HK-2 (cell line): ENCODE measurements at regions not wholly inside any gene's neighbourhood (a gene's known extent, or its start where the extent isn't known, plus 50 kb on each side); places are given as distances from the start of the nearest gene placed in this dataset.
"Not testable (repeated sequence)": the region's sequence is repeated elsewhere in the genome, so short reads cannot be mapped to it uniquely, and the experiment has no call there.

Source experiments
- DNase-seq: peaks from one replicate; pipeline ENCODE4 v3.0.0-alpha.2; 2018; ENCODE audit not compliant: unreplicated experiment

- no peak for DNase-seq
Observed at GRCh38 chrX:65331371-65331770, 203.2 kb downstream of the LAS1L start.

- DNase-seq: no peak
Observed at GRCh38 chrX:65300104-65300809, 234.3 kb downstream of the LAS1L start.

GRCh38 chrX:65282905-65283304 is 251.7 kb downstream of the LAS1L start:
- DNase-seq: not testable (repeated sequence)

- no peak for DNase-seq
Observed at GRCh38 chrX:65273152-65273551, 261.4 kb downstream of the LAS1L start.

DNA sequence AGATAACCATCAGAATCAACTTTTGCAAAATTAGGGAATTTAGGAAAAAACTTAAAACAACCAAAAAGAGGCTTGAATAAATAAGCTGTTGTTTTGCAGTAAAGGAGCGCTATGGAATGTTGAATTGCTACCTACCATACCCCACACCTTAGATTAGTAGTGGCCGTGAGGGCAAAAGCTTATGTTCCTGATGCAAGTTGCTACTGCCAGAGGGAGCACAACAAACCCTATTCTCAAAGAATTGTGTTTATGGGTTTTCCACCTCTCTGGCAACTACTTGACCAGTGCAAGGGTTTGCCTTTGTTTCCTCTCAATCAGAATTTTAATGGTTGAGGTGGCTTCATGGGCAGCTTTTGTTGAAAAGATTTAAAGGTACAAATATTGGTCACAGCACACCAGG is 268.1 kb downstream of the LAS1L start:
- DNase-seq: no peak

DNA sequence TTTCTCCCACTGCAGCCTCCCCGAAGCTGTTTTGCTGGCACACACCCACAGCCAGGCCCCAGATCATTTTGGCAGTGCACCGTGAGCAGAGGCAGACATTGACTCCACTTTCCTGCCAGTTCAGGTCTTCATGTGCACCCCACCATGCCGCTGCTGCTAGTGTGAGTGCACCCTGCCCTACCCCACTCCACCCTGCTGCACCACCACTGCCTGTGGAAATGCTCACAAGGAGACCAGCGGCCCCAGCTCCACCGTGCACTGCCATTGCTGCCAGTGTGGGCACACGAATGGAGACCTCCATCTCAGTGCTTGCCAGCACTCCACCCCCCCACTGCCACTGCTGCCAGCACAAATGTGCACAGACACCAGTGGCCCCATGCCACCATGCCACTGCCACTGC is 277.6 kb upstream of the ZC4H2 start:
- DNase-seq: no peak

DNA sequence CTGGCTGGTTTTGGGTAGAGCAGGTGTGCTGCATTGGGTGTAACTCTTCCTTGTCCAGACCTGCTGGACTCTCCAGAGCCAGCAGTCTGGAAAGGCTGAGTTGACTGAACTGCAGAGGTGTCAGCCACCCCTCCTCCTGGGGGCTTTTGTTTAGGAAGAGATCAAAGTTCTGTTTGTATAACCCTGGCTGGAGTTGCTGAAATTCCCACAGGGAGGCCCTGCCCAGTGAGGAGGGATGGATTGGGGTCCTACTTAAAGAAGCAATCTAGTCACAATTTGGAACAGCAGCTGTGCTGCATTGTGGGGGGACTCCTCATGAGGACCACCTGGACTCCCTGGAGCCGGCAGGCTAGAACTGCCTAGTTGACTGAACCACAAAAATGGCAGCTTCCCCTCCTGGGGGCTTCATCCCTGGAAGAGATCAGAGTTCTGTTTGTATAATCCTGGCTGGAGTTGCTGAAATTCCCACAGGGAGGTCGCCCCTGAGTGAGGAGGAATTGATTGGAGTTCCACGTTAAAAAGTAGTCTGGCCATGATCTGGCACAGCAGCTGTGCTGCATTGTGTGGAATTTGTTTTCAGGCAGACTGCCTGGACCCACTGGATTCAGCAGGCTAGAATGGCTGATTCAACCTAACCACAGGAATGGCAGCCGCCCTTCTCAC is 264.9 kb upstream of the ZC4H2 start:
- DNase-seq: peak; percentile 2

- no peak for DNase-seq
Observed at GRCh38 chrX:65203545-65203944, 227.3 kb upstream of the ZC4H2 start.

- no peak for DNase-seq
Observed at GRCh38 chrX:65196758-65197360, 220.6 kb upstream of the ZC4H2 start.

- no peak for DNase-seq
Observed at GRCh38 chrX:65195621-65196020, 219.4 kb upstream of the ZC4H2 start.

DNA sequence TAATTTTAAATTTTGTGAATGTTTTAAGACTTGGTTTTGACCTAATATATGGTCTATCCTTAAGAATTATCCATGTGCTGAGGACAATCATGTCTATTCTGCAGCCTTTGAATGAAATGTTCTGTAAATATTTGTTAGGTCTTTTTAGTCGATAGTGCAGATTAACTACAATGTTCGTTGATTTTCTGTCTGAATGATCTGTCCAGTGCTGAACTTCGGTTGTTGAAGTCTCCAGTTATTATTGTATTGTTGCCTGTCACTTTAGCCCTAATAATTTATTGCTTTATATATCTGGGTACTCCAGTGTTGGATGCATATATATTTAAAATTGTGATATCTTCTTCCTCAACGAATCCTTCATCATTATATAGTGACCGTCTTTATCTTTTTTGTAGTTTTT is 218.3 kb upstream of the ZC4H2 start:
- no peak for DNase-seq

DNA sequence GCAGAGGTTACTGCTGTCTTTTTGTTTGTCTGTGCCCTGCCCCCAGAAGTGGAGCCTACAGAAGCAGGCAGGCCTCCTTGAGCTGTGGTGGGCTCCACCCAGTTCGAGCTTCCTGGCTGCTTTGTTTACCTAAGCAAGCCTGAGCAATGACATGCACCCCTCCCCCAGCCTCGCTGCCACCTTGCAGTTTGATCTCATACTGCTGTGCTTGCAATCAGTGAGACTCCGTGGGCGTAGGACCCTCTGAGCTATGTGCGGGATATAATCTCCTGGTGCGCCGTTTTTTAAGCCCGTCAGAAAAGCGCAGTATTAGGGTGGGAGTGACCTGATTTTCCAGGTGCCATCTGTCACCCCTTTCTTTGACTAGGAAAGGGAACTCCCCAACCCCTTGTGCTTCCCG is 187.1 kb upstream of the ZC4H2 start:
- DNase-seq: not testable (repeated sequence)

DNA sequence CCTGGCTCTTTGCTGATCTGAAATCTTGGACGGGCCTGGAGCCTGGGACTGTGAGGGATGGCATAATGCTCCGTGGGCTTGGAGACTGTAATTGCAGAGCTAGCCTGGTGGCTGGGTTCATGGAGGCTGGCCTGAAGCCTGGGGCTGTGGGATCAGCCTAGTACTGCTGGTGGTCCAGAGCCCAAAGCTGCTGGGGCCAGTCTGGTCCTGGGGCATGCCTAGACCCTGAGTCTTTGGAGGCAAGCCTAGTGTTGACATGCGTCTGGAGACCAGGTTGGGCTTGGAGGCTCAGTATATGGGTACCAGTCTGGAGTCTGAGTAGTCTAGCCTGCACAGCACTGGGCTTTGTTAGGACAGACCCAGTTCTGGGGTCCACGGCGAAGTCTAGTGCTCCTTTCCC is 172.0 kb upstream of the ZC4H2 start:
- no peak for DNase-seq

DNA sequence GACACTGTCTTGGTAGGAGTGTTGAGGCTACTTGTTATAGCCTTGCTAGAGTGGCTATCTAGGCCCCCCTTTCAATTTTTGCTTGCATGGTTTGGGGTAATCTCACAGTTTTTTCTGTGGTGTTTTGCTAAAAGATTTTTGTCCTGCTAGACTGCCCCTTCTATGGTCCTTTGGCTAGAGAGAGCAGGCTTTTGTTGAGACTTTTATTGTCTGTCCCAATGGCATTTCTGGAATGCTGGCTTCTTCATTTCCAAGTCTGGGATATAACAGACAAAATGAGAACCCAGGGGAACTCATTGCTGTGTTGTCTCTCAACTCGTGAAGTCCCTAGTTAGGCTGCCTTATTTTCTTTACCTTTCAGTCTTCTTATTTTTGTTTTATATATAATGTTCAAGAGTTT is 160.2 kb upstream of the ZC4H2 start:
- DNase-seq: no peak

DNA sequence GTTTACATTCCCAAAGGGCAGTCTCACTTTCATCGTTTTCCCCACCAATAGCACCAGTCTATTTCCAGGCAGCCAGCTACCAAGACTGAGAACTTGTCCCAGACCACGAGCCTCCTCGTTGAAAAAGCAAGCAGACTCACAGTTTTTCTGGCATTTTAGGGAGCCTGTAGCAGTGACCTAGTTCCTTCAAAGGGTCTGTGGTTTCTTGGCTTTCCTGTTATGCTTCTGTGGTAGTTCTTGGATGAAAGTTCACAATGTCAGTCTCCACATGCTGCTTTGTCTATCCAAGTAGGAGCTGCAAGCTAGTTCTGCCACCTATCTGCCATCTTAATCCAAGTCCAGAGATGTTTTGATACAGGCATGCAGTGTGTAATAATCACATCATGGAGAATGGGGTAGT is 151.6 kb upstream of the ZC4H2 start:
- DNase-seq: no peak

- DNase-seq: no peak
Observed at GRCh38 chrX:65098851-65099250, 122.6 kb upstream of the ZC4H2 start.

DNA sequence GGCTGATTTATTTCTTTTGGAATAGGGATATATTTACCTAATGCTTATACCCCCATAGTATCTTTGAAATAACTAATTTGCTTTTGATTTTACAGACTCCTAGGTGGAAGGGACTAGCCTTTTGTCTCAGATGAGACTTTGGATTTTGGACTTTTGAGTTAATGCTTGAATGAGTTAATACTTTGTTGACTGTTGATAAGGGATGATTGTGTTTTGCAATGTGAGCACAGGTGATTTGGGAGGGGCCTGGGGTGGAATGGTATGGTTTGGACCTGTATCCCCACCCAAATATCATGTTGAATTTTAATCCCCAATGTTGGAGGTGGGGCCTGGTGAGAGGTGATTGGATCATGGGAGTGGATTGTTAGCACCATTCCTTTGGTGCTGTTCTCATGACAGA is 117.4 kb upstream of the ZC4H2 start:
- DNase-seq: no peak

DNA sequence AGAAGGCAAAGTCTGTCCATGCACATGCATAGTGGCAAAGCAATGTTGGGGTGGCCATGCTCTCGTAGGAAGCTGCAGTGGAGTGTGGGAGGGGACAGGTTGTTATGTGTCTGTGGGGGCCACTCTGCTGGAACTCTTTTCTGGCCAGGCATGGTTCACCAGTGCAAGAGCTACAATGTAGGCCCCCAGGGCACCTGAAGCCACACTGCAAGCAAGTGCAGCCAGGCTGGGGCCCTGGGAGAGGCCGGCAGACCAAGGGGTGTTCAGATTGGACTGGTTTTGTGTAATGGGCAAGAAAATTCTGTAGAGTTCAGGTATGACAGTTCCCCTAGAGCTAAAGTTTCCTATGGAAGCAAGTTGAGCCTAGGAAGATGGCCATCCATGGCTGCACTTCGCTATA is 97.0 kb upstream of the ZC4H2 start:
- DNase-seq: no peak

DNA sequence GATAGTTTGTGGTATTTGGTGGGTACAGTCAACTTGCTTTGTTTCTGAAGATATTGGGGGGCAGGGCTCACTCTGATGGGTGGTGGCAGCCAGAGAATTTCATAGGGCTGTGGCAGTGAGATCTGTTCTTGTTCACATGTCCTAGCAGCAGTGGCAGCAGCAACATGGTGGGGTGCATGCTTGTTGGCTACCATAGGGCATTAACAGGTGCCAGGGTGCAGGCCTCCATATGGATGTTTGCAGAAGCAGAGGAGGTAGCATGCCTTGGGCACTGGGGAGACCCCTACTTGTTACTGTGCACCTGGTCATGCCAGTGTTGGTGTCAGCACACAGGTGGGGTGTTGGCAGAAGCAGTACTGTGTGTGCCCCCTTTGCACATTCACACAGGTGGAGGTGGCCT is 96.3 kb upstream of the ZC4H2 start:
- no peak for DNase-seq

DNA sequence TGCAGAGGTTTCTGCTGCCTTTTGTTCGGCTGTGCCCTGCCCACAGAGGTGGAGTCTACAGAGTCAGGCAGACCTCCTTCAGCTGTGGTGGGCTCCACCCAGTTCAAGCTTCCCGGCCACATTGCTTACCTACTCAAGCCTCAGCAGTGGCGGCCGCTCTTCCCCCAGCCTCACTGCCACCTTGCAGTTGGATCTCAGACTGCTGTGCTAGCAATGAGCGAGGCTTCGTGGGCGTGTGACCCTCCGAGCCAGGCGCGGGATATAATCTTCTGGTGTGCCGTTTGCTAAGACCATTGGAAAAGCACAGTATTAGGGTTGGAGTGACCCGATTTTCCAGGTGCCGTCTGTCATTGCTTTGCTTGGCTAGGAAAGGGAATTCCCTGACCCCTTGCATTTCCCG is 82.4 kb upstream of the ZC4H2 start:
- not testable (repeated sequence) for DNase-seq

DNA sequence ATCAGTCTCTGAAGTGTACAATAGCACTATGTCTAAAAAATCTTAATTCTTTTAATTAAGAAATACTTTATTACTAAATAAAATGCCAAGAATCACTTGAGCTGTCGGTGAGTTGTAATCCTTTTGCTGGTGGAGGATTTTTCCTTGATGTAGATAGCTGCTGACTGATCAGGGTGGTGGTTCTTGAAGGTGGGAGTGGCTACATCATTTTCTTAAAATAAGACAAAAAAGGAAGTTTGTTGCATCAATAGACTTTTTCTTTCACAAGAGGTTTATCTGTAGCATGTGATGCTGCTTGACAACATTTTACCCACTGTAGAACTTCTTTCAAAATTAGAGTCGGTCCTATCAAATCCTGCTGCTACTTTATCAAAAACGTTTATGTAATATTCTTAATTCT is 68.8 kb upstream of the ZC4H2 start:
- DNase-seq: no peak

DNA sequence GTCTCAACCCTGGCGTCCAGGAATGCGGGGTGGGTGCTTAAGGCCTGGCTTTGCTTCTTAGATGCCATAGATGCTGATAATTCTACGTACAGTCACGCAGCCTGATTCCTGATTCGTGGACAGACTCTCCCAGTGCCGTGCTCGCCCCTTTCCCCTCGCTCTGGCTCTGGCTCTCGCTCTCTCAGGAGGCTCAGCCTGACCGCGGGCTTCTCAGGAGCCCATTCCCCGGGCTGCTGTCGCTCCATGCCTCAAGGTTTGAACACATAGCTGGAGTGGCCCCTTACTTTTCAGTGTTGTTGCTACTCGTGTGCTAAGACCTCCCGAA is 59.2 kb upstream of the ZC4H2 start:
- peak; percentile 54 for DNase-seq

GRCh38 chrX:65034668-65035445 is 58.6 kb upstream of the ZC4H2 start, which contains the start of gene ZC3H12B:
ZC3H12B (plus strand) TSS chrX:65034826.
- DNase-seq: peak; percentile 85
